ENCODE measurements at regions not wholly inside any gene's neighbourhood (a gene's known extent, or its start where the extent isn't known, plus 50 kb on each side); places are given as distances from the start of the nearest gene placed in this dataset.
A peak's percentile ranks its signal among the peaks of the same experiment; 100 is the strongest.

DNA sequence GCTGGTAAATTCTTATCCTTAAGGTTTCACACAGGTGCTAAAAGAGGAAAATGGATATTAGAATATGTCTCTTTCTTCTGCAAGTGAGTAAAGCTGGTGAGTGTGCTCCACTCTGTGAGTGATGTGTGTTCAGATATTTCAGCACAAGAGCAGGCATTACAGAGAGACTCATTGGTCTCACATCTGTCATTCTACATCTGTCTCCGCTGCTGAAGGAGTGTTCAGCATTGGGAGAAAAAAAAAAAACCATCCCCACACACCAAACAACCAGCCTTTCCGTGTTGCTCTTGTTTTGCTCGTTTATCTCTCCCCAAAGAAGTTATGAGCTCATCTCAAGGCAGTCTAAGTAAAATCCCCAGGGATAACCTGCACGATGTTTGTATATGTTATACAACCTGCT lies 283.9 kb upstream of the SPHKAP start:
- no peak overlapping the region for H3K4me3 ChIP-seq (ENCODE audit: low read depth, low read length)
- no peak for TF ChIP-seq CTCF (IDR thresholded peaks at IDR 0.05; ENCODE audit: insufficient read depth, low read depth, low read length, missing control alignments)
- DNase-seq (ENCODE audit: low read depth) = no peak

DNA sequence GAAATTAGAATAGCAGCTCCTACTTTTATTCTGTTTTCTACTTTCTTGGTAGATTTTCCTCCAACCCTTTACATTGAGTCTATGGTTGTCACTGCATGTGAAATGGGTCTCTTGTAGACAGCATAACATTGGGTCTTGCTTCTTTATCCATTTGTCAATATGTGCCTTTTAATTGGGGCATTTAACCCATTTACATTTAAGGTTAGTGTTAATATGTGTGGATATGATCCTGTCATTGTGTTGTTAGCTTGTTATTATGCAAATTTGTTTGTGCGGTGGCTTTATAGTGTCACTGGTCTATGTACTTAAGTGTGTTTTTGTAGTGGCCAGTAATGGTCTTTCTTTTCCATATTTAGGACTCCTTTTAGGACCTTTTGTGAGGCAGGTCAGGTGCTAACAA lies 276.9 kb upstream of the SPHKAP start:
- H3K4me3 ChIP-seq (ENCODE audit: low read depth, low read length) = no peak overlapping the region
- no peak for TF ChIP-seq CTCF (IDR thresholded peaks at IDR 0.05; ENCODE audit: insufficient read depth, low read depth, low read length, missing control alignments)
- DNase-seq (ENCODE audit: low read depth) = no peak

DNA sequence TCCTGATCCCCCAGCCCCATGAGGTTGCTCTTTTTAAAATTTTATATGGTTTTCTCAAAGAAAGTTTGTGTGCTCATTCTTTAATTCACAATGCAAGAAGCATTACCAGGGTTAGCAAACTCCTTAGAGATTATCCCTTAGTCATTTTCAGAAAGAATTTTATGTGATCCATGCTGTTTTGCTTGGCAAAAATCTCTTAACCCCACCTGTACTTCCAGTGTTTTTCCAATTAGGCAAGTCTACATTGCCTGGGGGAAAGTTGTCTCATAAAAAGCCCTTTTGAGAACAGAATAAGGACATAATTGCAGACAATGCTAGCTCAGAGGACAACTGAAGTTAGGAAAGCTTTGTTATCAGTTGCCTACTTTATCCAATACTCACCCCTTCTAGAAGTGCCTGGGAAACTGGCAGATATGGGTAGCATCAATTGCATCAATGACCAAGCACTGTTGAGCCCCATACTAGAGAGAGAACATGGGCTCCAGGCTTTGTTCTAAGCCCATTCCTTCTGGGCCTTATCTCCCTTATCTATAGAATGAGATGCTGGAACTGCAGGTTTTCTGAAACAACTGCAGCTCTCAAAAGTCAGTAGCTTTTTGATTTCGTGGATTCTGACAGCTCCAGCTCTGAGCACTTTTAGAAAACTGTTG lies 265.9 kb upstream of the SPHKAP start:
- no peak for DNase-seq (ENCODE audit: low read depth)
- no peak for TF ChIP-seq CTCF (IDR thresholded peaks at IDR 0.05; ENCODE audit: insufficient read depth, low read depth, low read length, missing control alignments)
- H3K4me3 ChIP-seq (ENCODE audit: low read depth, low read length) = no peak overlapping the region

- peak; percentile 19 for DNase-seq (ENCODE audit: low read depth)
- no peak overlapping the region for H3K4me3 ChIP-seq (ENCODE audit: low read depth, low read length)
- no peak for TF ChIP-seq CTCF (IDR thresholded peaks at IDR 0.05; ENCODE audit: insufficient read depth, low read depth, low read length, missing control alignments)
These were observed 265.2 kb upstream of the SPHKAP start for GRCh38 chr2:228446734-228447133.

GRCh38 chr2:228444161-228444560 lies 262.7 kb upstream of the SPHKAP start:
- DNase-seq (ENCODE audit: low read depth) = no peak
- no peak for TF ChIP-seq CTCF (IDR thresholded peaks at IDR 0.05; ENCODE audit: insufficient read depth, low read depth, low read length, missing control alignments)
- no peak overlapping the region for H3K4me3 ChIP-seq (ENCODE audit: low read depth, low read length)

DNA sequence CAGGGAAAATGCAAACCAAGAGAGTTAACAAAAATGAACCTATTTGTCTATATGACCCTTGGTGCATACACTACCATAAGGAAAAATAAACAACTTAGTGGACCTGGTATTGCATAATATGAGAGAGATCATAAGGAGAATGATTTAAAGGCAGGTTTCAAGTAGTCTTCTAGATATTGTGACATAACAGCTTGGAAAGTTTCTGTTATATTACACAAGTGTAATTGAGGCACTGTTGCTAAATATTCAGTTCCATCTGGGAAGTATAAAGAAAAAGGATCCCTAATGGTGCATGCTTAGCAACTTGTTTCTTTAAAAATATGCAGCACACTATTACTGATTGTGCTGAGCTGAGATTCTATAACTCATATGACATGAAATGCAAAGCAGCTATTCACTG lies 252.2 kb upstream of the SPHKAP start:
- DNase-seq (ENCODE audit: low read depth) = no peak
- H3K4me3 ChIP-seq (ENCODE audit: low read depth, low read length) = no peak overlapping the region
- no peak for TF ChIP-seq CTCF (IDR thresholded peaks at IDR 0.05; ENCODE audit: insufficient read depth, low read depth, low read length, missing control alignments)

DNA sequence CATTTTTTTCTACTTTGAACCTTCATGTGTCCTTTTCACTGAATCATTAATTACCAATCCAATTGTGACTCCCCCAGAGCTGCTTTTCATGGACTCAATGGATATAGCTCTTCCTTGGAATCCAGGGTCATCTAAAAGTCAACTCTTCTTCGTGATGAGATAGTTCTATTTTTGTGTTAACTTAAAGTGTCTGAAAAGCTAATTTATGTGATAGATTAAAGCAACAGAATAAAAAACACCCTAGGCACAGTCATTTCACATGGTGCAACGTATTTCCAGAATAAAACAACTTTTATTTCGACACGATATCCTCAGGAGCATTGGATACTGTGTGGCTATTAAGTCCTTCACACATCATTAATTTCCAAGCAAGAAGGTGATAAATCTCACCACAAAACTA lies 250.6 kb upstream of the SPHKAP start:
- no peak overlapping the region for H3K4me3 ChIP-seq (ENCODE audit: low read depth, low read length)
- no peak for DNase-seq (ENCODE audit: low read depth)
- TF ChIP-seq CTCF (IDR thresholded peaks at IDR 0.05; ENCODE audit: insufficient read depth, low read depth, low read length, missing control alignments) = no peak

Data from GM12865 (cell line).